ENCODE measurements at regions not wholly inside any gene's neighbourhood (a gene's known extent, or its start where the extent isn't known, plus 50 kb on each side); places are given as distances from the start of the nearest gene placed in this dataset.
A peak's percentile ranks its signal among the peaks of the same experiment; 100 is the strongest.

DNA sequence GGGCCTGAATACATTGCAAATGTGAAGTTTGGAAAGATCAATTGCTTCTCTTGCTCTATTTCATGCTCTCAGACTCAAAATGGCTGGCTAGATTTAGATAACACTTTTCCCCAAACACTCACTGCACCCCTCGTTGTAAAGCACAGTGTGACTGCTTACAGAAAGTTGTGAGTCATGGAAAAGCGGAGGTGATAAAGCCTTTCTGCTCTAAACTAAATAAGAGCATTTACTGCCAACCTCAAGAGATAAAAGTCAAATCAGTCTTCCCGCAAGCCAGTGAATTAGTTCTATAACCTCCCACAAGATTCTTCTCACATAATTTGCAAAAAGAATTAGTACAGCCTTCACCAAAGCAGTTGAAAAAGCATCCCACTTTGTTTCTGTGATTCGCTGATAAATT lies 168.7 kb downstream of the WT1 start:
- no peak for DNase-seq (ENCODE audit: low read depth)

DNA sequence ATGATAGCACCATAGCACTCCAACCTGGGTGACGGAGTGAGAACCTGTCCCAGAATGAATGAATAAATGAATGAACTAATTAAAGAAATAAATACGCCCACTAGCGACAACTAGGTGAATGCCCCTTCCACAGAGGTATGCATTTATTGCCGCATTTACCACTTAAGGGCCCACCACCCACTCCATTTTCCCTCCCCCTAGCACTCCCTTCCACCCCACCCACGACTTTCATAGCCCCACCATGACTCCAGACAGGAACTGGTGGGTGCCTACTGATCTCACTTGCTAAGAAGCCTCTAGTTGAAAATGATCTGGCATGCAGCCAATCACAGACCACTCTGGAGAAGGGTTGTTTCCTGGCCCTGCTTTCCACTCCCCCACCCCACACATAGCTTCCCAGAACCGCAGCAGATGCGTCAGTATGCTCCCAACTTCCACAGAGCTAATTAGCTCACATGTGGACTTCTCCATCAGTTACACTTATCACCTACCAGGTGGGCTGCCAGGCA lies 167.6 kb downstream of the WT1 start:
- no peak for DNase-seq (ENCODE audit: low read depth)

DNA sequence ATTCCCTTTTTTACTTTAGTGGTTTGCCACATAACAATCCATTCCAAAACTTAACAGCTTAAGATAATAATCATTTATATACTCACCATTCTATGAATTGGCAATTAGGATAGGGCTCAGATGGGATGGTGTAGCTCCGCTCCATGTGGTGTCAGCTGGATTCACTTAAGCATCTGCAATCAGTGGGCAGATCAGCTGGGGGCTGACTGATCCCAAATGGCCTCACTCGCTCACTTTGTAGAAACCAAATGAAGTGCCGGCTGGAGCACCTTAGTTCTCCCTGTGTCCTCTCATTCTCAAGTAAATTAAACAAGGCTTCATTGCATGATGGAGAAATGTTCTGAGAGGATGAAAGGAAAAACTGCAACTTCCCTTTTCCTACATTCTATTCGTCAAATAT lies 161.4 kb downstream of the WT1 start:
- no peak for DNase-seq (ENCODE audit: low read depth)

DNA sequence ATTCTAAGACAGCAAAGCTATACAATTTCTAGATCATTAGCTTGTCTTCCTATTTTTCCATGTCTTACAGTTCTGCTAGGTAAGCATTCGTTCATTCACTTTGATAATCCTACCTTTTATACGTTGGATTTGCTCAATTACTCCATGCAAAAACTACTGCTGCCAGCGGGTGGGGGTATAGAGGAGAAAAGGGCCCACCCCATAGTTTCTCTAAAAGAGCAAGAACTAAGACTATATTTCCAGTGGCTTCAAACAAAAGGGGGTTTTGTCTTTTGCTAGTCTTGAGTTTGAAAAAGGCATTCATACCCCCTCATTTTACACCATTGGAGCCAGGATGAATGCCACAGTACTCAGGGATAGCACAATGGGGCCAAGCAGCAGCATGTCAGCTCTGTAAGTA lies 155.7 kb downstream of the WT1 start:
- DNase-seq (ENCODE audit: low read depth): no peak

DNA sequence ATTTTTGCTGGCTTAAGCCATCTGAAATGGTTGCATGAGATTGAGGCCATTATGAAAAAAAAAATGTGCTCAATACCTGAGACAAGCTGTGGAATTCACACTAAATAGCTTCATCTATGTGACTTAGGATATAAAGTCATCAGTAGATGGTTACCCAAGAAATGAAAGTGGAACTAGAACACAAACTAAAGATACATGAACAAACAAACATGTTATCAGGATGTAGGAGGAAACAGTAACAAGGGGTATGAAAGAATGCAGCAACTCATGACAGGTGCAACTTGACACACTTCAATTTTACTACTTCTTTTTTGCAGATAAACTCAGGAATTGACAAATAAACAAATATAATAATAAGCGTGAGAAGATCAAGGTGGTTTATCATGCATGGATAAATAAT lies 155.0 kb downstream of the WT1 start:
- DNase-seq (ENCODE audit: low read depth): no peak

DNA sequence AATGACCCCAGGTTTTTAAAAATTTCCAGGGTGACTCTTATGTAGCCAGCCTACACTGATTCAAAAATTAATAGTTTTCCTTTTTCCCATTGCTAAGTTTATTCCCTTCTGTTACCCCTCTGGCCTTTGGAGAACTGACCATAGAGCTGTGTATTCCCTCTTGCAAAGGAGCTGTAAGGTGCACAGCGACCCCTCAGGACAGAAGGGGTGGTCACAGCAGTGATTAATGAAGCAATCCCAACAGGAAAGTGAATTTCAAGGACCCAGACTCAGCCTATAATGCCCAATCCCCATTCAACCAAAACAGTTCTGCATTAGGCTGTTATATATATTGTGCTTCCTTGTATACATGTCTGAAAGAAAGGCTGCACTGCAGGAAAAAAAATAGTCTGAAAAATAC lies 147.1 kb downstream of the WT1 start:
- no peak for DNase-seq (ENCODE audit: low read depth)

DNA sequence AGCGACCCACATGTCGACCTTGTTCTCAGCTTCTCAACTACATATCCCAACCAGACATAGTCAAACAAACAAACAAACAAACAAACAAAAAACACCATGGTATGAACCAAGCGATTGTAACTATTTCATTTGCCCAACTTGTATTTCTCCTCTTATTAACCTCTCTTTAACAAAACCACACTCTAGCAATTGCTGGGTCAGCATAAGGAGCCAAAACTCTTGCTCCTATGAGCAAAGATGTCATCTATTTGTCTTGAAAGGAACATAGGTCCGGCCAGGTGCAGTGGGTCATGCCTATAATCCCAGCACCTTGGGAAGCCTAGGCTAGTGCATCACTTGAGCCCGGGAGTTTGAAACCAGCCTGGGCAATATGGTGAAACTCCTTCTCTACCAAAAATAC lies 145.6 kb downstream of the WT1 start:
- no peak for DNase-seq (ENCODE audit: low read depth)

DNA sequence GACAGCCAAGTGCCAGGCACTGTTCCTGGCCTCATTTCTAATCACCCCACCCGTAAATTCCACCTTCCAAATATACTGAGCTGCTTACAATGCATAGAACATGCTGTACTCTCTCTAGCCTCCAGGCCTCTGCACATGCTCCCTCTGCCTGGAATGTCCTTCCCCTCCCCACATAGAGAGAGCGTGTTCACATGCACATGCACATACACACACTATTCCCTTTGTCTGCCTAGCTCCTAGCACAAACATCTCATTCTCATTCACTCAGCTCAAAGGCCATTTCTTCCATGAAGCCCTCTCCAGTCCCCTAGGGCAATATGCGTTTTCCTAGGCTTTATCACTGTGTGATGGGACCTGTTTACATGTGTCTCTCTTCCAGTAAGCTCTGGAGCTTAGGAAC lies 144.6 kb downstream of the WT1 start:
- no peak for DNase-seq (ENCODE audit: low read depth)

DNA sequence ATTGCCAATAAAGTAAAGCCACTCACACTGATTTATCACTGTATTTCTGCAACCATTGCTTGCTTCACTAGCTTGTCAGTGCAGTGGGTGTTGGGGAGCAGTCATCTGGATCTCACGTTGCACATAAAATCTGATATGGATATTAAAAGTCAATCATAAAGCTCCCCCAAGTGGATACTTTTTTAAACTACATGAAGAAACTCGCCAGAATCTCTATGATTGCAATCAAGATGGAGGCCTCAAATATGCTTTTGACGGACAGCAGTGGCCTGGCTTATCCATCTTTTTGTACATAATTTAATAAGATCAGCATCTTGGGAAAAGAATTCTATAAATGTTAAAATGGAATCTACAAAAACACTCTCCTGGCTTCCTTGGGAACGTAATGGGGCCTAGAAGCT lies 137.7 kb downstream of the WT1 start:
- DNase-seq (ENCODE audit: low read depth): peak; percentile 13

DNA sequence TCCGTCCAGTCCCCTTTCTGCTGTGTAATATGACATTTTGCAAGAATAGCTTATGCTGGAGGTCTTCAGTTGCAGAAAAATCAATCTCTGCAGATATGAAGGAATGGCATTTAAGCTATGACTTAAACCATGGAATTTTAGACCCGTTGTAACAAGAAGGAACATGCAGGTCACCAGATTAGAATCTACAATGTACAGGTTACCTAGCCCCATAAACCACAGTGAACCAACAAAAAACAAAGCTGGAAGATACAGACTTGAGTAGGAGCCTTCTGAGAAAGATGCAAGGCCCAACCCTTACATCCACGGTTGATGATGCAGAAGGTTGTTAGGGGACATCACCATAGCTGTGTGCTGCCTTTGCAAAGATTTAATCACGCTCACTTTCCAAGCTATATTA lies 132.5 kb downstream of the WT1 start:
- DNase-seq (ENCODE audit: low read depth): no peak

DNA sequence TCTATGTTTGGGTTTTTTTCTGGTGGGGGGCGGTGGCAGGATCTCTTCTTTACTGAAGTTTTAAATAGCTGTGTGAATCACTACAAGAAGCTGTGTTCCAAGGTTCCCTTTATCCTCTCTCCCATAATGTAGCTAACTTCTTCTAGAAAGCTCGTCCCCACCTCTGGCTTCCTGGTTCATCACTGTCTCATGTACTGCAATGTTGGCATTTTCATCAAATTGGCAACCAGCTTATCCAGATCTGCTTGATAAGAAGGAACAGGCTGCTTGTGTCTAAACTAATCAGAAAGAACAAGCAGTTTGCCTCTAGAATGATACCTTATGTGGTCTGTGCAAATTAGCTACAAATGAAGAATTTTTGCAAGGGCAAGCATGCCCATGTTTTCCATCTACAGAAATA lies 130.8 kb downstream of the WT1 start:
- no peak for DNase-seq (ENCODE audit: low read depth)

DNA sequence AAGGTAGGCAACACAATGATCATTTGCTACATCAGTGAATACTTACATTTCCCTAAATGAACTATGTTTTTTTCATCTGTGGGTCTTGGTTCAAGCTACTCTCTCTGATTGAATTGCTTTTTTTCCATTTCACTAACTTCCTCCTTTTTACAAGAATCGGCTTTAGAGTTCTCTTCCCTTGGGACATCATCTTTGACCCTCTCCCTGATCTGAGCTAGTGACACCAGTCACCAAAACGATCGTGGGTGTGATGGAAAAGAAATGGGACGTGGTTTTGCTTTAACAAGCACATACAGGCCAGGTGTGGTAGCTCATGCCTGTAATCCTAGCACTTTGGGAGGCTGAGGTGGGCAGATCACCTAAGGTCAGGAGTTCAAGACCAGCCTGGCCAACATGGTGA lies 129.9 kb downstream of the WT1 start:
- no peak for DNase-seq (ENCODE audit: low read depth)

DNA sequence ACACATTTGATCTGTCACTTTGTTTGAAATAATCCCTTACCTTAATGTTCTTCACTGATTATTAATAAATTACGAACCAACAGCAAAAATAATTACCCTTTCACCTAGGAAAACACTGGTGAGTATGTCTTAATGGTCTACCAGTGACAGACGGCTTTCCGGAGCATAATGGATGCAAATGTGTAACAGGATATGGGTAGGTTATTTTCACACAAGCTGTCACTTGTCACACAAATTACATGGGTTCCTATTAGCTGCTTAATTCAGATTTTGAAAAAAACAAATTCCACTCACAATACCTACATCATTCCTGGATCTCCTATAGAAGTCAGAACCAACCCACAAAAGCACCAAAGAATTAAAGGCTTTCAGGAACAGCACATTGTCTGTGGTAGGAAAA lies 127.9 kb downstream of the WT1 start:
- DNase-seq (ENCODE audit: low read depth): no peak

DNA sequence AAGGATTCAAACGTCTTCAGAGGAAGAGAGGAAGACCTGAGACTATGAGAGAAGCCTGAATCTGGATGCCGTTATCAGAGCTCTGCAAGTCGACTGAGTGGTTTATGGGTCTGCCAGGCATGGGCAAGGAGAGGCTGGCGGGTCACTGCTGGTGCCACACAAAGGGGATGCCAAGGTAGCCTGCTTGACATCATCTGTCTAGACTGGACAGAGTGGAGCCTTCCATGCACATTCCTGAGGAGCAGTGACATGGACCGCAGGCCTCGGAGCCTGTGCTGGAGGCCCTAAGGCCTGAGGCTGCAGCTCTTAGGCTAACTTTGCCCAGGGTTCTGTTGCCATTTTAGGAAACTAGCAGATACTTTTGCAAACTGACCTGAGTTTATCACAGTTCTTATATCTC lies 127.4 kb downstream of the WT1 start:
- no peak for DNase-seq (ENCODE audit: low read depth)

DNA sequence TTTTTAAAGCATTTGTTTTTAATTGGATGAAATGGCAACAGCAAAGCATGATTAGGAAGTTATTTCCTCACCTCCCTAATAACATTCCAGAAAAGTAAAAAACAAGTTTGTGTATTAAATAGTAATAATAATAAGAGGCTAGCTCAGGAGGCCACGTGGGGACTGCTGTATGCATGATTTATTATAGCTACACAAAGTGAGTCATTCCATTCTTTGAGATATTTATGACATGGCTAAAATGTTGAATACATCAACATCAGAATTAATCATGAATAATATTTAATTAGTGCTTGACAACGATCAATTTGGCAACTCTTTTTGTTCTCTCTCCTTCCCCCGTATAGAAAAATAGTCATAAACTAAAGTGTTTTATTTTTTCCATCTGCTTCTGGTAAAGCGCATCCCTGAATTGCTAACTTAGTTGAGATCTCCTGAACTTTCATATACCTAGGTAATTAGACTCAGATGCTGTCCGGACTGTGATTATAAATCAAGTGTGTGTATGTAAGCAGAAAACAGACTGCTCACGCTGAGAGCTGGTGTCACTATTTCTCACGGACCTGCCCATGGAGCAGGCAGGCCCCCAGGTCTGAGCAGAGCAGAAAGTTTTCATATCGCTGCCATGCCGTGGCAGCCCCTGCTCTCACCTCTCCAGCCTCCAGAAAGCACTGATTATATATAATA lies 125.7 kb downstream of the WT1 start:
- no peak for DNase-seq (ENCODE audit: low read depth)

DNA sequence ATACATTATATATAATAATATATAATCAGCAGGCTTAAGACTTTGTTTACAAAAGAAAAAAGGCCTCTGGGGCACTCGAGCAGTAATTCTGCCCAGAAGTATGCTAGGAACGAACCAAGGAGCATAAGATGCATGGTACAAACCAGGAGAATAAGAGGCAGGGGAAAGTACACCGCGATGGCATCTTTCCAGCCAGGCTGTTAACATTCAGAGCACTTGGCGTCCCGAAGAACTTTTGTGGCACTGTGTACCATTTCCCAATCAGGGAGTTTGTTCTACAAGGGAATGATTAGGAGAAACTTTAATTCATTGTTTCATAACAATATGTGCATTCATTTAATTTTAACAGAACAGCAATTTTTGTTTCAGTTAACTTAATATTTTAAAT lies 125.1 kb downstream of the WT1 start:
- no peak for DNase-seq (ENCODE audit: low read depth)

DNA sequence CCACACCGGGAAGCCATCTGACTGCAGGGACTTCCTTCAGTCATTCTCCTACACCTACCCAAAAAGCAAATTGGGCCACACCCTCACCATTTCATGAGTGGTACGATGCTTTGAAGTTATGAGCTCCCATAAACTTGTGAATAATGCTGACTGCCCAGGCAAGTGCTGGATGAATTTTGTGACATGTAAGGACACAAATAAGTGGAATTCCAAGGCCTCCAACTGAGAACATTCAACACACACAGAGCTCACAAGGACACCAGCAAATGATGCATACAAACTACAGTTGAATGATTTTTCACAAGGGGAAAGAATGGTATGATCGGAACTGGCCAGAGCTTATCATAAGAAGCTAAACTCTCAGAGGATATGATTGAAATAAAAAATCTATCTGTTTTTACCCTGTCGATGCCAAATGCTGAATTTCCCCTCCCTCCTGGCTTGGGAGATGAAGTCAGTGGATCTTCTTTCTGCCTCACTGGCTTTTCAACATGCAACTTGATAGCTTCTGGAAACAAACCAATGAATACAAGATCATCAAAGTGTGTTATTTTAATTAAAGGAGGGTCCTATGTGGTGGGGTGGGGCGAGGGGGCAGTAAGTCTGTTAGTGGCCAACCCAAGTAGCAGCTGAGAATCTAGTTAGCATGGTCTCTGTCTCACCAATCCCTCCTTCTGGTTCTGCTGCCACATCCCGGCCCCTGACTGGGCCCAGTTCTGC lies 123.8 kb downstream of the WT1 start:
- DNase-seq (ENCODE audit: low read depth): no peak

DNA sequence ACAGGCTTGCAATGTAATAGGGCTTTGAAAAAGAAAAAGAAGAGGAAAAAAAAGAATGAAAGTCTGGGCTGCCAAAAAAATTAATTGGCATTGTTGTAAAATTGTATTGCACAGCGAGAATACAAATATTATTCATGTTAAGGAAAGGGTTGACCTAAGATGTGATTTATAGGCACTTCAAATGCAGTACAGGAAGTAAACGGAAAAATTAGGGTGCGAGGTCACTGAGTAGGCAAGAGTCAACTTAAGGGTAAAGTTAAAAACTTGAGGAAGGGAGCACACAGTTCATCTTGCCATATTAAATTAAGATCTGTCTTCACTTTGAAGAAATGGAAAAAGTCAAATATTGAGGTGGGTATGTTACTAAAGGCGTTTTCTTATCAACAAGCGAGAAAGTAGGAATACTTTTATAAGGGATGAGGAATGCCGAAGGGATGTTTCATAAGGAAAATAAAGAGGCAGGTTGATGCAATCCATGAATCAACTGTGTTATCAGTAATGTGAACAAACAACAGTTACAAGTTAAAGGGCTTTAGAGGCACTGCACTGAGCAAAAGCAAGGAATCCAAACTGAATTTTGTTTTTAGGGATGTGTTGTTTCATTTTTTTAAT lies 123.0 kb downstream of the WT1 start:
- no peak for DNase-seq (ENCODE audit: low read depth)

DNA sequence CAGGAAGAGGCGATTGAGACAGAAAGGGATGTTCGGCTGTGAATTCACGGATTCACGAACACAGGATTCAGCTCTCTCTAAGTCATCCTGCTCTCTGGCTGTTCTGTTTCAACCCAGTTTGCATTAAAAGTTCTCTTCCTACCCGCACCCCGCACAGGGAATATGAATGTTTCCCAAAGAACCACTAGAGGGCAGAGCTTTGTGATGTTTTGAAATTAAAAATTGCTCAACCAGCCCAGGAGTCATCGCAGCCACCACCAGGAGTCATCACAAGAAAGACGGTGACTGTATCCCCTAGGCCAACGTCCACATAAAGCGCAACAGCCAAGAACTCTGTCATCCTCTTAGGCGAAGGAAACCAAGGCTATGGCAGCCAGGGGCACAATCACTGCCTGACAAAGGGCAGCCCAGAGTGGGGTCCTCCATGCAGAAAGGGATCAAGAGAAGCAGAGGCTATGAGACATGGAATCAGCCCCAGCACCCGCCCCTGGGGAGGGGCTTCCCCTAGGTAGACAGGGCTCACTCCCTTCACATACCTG lies 122.4 kb downstream of the WT1 start:
- DNase-seq (ENCODE audit: low read depth): no peak

DNA sequence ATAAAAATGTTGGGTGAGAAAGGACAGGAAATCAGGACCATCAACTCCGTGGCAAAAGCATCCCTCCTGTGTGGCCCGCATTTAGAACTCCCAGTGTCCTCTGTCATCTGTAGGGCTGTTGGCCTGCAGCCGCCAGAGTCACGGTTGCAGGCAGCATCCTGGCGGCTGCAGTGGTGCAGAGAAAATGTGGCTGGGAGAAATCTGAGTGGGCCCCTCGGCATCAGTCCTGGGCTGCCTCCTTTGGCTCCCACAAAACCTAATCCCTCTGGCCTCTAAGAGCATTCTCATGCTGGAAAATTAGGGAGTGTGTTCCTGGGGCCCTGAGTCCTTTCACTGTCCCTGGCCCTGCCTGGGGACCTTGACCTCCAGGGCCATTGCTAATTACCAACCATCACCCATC lies 121.9 kb downstream of the WT1 start:
- DNase-seq (ENCODE audit: low read depth): no peak

DNA sequence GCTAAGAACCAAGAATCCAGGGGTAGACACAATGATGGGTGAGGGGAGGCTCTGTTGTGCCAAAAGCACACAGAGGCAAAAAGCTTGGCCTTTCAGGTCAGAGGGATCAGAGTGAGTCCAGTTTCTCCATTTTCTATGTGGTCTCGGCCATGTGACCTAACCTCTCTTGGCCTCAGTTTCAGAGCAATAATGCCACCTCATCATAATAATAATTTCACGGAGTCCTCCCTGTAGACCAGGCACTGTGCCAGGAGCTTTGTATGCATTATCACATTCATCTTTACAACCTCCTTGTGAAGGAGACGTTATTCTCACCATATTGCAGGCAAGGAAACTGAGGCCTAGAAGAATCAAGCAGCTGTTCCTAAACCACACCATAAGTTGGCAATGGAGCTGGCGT lies 120.2 kb downstream of the WT1 start:
- DNase-seq (ENCODE audit: low read depth): no peak

DNA sequence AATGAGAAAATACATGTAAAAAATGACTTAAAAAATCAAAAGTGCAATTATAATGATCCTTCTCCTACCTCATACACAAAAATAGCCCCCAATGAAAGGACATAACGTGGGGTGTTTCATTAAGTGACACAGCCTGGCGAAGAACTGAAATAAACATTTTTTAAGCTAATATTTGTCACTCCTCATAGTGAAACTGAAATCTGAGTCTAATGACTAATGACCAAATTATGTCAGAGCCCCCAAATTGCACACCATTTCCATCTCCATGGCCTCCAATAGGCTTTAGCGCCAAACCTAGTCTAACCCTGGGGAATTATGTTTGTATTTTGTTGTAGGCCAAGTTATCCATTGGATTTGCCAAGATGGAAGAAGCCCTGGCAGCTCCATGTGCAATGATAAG lies 119.1 kb downstream of the WT1 start:
- no peak for DNase-seq (ENCODE audit: low read depth)
